ENCODE measurements at regions not wholly inside any gene's neighbourhood (a gene's known extent, or its start where the extent isn't known, plus 50 kb on each side); places are given as distances from the start of the nearest gene placed in this dataset.

- TF ChIP-seq CTCF (conservative IDR thresholded peaks at IDR 0.05 in 1 of 2, IDR thresholded peaks at IDR 0.05 in 1 of 2; ENCODE audit: extremely low read depth in 1 of 2, insufficient read depth in 1 of 2, low read depth in 1 of 2, low read length in 2 of 2) (no peak), EZH2 (IDR thresholded peaks at IDR 0.05; ENCODE audit: borderline replicate concordance, low read length) (no peak)
These were observed 324.0 kb downstream of the IPMK start for GRCh38 chr10:57943701-57944100.
